Pulmonary artery endothelial cell (primary cell): ENCODE measurements at regions not wholly inside any gene's neighbourhood (a gene's known extent, or its start where the extent isn't known, plus 50 kb on each side); places are given as distances from the start of the nearest gene placed in this dataset.
"Not testable (repeated sequence)": the region's sequence is repeated elsewhere in the genome, so short reads cannot be mapped to it uniquely, and the experiment has no call there.

Source experiments
- DNase-seq: peaks from one replicate; pipeline ENCODE4 v3.0.0-alpha.2; 2011; ENCODE audit warnings: low read depth, low spot score

- DNase-seq = not testable (repeated sequence)
These were observed 94.0 kb upstream of the NIPBL start for GRCh38 chr5:36782612-36783011.

GRCh38 chr5:36786448-36787012 is 90.0 kb upstream of the NIPBL start:
- DNase-seq = no peak

DNA sequence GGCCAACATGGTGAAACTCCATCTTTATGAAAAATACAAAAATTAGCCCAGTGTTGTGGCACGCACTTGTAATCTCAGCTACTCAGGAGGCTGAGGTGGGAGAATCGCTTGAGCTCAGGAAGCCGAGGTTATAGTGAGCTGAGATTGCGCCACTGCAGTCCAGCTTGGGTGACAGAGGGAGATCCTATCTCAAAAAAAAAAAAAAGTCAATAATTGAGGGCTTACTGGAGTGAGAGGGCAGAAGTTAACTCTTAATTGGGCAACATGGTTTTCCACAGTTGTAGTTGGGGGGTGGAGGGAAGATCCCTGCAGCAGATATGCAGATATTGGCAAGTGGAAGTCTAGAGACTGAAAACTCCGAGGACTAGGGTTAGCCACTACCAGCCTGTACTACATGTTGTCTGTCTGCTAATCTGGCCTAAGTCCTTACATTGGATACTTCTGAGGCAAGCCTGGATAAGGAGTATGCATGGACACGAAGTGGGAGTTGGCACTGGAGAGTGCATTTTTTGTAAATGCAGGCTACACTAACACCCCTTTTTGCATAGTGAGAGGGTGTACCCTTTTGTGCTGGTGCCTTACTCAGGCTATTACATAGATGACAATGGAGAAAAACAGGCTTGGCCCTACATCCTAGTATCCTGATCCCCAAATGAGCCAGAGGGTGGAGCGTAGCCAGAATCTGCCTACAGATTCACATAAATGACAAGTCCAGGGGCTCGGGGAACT is 89.0 kb upstream of the NIPBL start:
- no peak for DNase-seq

- no peak for DNase-seq
These were observed 85.7 kb upstream of the NIPBL start for GRCh38 chr5:36790847-36791246.

- DNase-seq = no peak
These were observed 83.9 kb upstream of the NIPBL start for GRCh38 chr5:36792560-36793180.

DNA sequence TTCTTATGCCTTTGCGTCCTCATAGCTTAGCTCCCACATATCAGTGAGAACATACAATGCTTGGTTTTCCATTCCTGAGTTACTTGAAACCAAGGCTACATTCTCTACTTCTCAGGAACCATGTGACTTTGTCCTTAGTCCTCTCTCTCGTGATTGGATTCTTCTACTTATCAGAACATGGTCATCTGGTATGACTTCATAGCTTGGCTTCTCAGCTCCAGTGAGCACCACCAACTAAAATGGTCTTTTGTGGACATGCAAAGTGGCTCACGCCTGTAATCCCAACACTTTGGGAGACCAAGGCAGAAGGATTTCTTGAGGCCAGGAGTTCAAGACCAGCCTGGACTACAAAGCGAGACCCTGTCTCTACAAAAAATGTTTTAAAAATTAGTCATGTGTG is 81.2 kb upstream of the NIPBL start:
- DNase-seq = no peak

DNA sequence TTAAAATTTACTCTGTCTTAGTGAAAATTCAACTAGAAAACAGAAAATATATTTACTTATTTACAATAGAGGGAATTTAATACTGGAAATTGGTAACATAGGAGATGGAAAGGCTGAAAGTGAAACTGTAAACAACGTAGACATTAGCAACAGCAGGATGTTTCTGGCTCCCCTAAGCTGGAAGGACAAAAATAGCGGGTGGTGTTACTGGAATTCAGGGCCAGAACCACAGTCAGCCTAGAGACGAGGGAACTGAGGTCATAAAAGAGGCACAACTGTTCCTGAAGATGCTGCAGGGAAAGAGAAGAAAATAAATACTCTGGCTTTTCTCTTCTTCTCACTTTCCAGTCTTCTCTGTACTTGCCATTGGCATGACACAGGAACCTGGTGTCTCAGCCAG is 80.4 kb upstream of the NIPBL start:
- no peak for DNase-seq

DNA sequence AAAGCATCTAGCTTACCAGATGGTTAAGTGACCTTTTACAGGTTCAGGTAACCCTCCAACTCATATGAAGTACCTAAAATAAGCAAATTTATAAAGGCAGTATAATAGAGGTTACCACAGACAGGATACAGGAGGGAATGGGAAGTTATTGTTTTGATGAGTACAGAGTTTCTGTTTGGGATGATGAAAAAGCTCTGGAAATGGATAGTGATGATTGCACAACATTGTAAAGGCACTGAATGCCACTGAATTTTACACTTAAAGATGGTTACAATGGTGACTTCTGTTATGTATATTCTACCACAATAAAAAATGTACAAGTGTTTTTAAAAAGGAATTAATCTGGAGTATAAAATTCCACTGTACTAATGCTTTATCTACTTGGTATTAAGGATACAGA is 75.0 kb upstream of the NIPBL start:
- DNase-seq = no peak

- no peak for DNase-seq
These were observed 74.4 kb upstream of the NIPBL start for GRCh38 chr5:36802187-36802586.

DNA sequence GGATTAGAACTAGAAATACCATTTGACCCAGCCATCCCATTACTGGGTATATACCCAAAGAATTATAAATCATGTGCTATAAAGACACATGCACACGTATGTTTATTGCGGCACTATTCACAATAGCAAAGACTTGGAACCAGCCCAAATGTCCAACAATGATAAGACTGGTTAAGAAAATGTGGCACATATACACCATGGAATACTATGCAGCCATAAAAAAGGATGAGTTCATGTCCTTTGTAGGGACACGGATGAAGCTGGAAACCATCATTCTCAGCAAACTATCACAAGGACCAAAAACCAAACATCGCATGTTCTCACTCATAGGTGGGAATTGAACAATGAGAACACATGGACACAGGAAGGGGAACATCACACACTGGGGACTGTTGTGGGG is 63.3 kb upstream of the NIPBL start:
- DNase-seq = not testable (repeated sequence)

DNA sequence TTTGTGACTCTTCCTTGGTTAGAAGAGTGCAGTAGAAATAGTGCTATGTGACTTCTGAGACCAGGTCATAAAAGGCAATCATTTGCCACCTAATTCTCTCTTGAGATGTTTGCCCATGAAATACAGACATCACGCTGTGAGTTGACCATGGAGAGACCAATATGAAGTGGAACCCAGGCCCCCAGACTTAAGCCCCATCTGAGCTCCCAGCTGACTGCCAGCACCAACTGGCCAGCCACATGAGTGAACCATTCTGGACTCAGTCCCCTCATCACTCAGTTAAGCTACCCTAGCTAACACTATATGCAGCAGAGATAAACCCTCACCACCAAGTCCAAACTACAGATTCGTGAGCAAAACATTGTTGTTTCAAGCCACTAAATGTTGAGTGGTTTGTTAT is 60.7 kb upstream of the NIPBL start:
- DNase-seq = no peak

DNA sequence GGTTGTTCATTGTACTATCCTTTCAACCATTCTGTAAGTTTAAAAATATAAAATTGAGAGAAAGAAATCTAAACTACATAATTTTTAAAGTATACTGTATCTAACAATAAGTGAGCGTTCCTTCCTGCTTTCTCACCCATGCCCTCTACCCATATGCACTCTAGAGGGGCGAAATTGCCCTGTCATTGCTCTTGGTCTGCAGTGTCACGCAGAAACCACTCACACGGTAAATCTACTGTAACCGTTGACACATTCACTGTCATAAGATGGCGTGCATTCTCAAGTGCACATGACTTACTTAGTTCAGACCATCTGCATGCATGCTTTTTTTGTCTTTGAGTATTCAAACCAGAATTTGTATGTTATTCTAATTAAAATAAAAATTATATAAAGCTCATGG is 55.7 kb upstream of the NIPBL start:
- DNase-seq = no peak

DNA sequence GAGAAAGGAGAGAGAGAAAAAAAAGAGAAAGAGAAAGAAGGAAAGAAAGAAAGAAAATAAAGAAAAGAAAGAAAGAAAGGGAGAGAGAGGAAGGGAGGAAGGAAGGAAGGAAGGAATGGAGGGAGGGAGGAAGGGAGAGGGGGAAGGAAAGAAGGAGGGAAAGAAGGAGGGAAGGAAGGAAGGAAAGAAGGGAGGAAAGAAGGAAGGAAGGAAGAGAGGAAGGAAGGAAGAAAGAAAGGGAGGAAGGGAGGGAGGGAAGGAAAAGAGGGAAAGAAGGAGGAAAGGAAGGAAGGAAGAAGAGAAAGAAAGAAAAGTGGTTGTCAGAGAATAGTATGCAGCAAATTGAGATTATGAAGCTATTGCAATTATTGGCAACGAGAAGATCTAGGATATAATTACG is 49.9 kb upstream of the NIPBL start:
- DNase-seq = no peak
